ENCODE measurements at regions not wholly inside any gene's neighbourhood (a gene's known extent, or its start where the extent isn't known, plus 50 kb on each side); places are given as distances from the start of the nearest gene placed in this dataset.

DNA sequence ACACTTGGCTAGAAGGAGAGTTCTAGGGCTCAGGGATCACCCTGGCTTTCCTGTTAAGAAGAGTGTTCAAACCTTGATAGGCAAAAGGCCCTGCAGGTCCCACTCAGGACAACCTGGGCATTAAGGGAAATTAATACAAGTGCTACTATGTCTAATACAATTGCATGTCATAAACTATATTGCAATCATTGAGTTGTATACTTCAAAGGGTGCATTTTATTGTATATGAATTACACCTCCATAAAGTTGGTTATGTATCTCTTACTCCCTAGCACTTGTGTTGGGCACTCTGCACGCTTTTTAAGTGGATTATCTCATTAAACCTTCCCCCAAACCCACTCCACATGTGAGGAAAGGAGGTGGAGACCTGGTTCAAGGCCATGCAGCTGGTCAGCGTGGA, 172.1 kb upstream of the GLI2 start:
- TF ChIP-seq POLR2A (IDR thresholded peaks at IDR 0.05) = no peak
- TF ChIP-seq, protein P1, sequence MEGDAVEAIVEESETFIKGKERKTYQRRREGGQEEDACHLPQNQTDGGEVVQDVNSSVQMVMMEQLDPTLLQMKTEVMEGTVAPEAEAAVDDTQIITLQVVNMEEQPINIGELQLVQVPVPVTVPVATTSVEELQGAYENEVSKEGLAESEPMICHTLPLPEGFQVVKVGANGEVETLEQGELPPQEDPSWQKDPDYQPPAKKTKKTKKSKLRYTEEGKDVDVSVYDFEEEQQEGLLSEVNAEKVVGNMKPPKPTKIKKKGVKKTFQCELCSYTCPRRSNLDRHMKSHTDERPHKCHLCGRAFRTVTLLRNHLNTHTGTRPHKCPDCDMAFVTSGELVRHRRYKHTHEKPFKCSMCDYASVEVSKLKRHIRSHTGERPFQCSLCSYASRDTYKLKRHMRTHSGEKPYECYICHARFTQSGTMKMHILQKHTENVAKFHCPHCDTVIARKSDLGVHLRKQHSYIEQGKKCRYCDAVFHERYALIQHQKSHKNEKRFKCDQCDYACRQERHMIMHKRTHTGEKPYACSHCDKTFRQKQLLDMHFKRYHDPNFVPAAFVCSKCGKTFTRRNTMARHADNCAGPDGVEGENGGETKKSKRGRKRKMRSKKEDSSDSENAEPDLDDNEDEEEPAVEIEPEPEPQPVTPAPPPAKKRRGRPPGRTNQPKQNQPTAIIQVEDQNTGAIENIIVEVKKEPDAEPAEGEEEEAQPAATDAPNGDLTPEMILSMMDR (IDR thresholded peaks at IDR 0.05) = no peak
